ENCODE measurements at regions not wholly inside any gene's neighbourhood (a gene's known extent, or its start where the extent isn't known, plus 50 kb on each side); places are given as distances from the start of the nearest gene placed in this dataset.

DNA sequence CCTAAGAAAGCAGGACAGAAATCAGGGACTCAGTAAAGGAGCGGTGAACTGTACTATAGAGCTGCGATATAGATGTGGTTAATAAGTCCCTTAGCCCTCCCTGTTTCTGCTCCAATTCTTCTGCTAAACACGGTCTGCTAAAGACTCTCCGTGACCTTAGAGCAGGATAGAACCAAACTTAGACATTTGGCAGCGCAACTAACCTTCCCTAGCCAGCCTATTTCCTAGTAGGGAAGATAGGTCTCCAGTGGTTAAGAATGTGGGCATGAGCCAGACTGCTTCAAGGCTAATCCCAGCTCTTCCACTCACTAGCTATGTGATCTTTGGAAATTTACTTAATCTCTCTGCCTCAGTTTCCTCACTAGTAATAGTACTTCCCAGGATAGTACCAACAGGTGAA lies 193.6 kb upstream of the IL12A start:
- TF ChIP-seq EZH2 (IDR thresholded peaks at IDR 0.05) = no peak
- TF ChIP-seq, protein P1, sequence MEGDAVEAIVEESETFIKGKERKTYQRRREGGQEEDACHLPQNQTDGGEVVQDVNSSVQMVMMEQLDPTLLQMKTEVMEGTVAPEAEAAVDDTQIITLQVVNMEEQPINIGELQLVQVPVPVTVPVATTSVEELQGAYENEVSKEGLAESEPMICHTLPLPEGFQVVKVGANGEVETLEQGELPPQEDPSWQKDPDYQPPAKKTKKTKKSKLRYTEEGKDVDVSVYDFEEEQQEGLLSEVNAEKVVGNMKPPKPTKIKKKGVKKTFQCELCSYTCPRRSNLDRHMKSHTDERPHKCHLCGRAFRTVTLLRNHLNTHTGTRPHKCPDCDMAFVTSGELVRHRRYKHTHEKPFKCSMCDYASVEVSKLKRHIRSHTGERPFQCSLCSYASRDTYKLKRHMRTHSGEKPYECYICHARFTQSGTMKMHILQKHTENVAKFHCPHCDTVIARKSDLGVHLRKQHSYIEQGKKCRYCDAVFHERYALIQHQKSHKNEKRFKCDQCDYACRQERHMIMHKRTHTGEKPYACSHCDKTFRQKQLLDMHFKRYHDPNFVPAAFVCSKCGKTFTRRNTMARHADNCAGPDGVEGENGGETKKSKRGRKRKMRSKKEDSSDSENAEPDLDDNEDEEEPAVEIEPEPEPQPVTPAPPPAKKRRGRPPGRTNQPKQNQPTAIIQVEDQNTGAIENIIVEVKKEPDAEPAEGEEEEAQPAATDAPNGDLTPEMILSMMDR (IDR thresholded peaks at IDR 0.05) = no peak
